GM08714 (cell line): ENCODE measurements at regions not wholly inside any gene's neighbourhood (a gene's known extent, or its start where the extent isn't known, plus 50 kb on each side); places are given as distances from the start of the nearest gene placed in this dataset.

Experiments used
- H3K4me3 ChIP-seq: fragments of 200-500 bp; sonication (Bioruptor generic); 2 replicates; pipeline ENCODE4 v1.5.1; 2014; ENCODE audit warnings: mild to moderate bottlenecking, low read length, inconsistent platforms
- ZNF274 ChIP-seq: IDR thresholded peaks from 2 replicates; pipeline ENCODE4 v1.6.1; 2012; ENCODE audit warnings: mild to moderate bottlenecking, low read depth, low read length

GRCh38 chr10:55410415-55410885, 609.4 kb upstream of the PCDH15 start:
- no peak for TF ChIP-seq ZNF274
- no peak overlapping the region for H3K4me3 ChIP-seq

GRCh38 chr10:55404094-55404493, 603.1 kb upstream of the PCDH15 start:
- H3K4me3 ChIP-seq = no peak overlapping the region
- no peak for TF ChIP-seq ZNF274

- no peak overlapping the region for H3K4me3 ChIP-seq
- no peak for TF ChIP-seq ZNF274
Observed at GRCh38 chr10:55400075-55400849, 599.2 kb upstream of the PCDH15 start.

GRCh38 chr10:55398497-55398882, 597.5 kb upstream of the PCDH15 start:
- H3K4me3 ChIP-seq = no peak overlapping the region
- no peak for TF ChIP-seq ZNF274

- no peak for TF ChIP-seq ZNF274
- H3K4me3 ChIP-seq = no peak overlapping the region
Observed at GRCh38 chr10:55397777-55398496, 596.9 kb upstream of the PCDH15 start.

GRCh38 chr10:55378196-55378595, 577.2 kb upstream of the PCDH15 start:
- no peak overlapping the region for H3K4me3 ChIP-seq
- TF ChIP-seq ZNF274 = no peak

GRCh38 chr10:55374917-55375316, 573.9 kb upstream of the PCDH15 start:
- H3K4me3 ChIP-seq = no peak overlapping the region
- no peak for TF ChIP-seq ZNF274

GRCh38 chr10:55374060-55374459, 573.0 kb upstream of the PCDH15 start:
- TF ChIP-seq ZNF274 = no peak
- H3K4me3 ChIP-seq = no peak overlapping the region

GRCh38 chr10:55369670-55370420, 568.8 kb upstream of the PCDH15 start:
- H3K4me3 ChIP-seq = no peak overlapping the region
- no peak for TF ChIP-seq ZNF274

- TF ChIP-seq ZNF274 = no peak
Observed at GRCh38 chr10:55368467-55368866, 567.4 kb upstream of the PCDH15 start.

GRCh38 chr10:55367555-55367954, 566.5 kb upstream of the PCDH15 start:
- H3K4me3 ChIP-seq = no peak overlapping the region
- no peak for TF ChIP-seq ZNF274

More at GRCh38 chr10:55368467-55368866, 567.4 kb upstream of the PCDH15 start:
- no peak overlapping the region for H3K4me3 ChIP-seq

GRCh38 chr10:55358539-55358938, 557.5 kb upstream of the PCDH15 start:
- H3K4me3 ChIP-seq = no peak overlapping the region
- no peak for TF ChIP-seq ZNF274

GRCh38 chr10:55353414-55353813, 552.4 kb upstream of the PCDH15 start:
- TF ChIP-seq ZNF274 = no peak
- H3K4me3 ChIP-seq = no peak overlapping the region

- H3K4me3 ChIP-seq = no peak overlapping the region
- no peak for TF ChIP-seq ZNF274
Observed at GRCh38 chr10:55351431-55351830, 550.4 kb upstream of the PCDH15 start.
